GM12891 (cell line): ENCODE measurements at regions not wholly inside any gene's neighbourhood (a gene's known extent, or its start where the extent isn't known, plus 50 kb on each side); places are given as distances from the start of the nearest gene placed in this dataset.

ENCODE experiments used
- POLR2A ChIP-seq: IDR thresholded peaks from 2 replicates; pipeline ENCODE4 v1.6.1; 2011; ENCODE audit warnings: low read depth, low read length, control low read depth
- POLR2AphosphoS5 ChIP-seq: IDR thresholded peaks from 2 replicates; pipeline ENCODE4 v1.6.1; 2011; ENCODE audit warnings: low read depth, low read length, control low read depth
- POU2F2 ChIP-seq: IDR thresholded peaks from 2 replicates; pipeline ENCODE4 v1.6.1; 2011; ENCODE audit warnings: low read depth, mild to moderate bottlenecking, control low read depth, low read length, moderate library complexity

GRCh38 chr5:36478646-36479317, 127.6 kb upstream of the SLC1A3 start:
- TF ChIP-seq POLR2A (no peak), POU2F2 (no peak), POLR2AphosphoS5 (no peak)
